SK-N-SH treated with all-trans-retinoic acid at 6 μM for 48 hours (cell line): ENCODE measurements at regions not wholly inside any gene's neighbourhood (a gene's known extent, or its start where the extent isn't known, plus 50 kb on each side); places are given as distances from the start of the nearest gene placed in this dataset.

Experiments used
- ATAC-seq: fragments of 200-7000 bp; cut with Tn5 transposase; 3 replicates; pipeline ENCODE4 v1.9.1; 2020; ENCODE audit warnings: mild to moderate bottlenecking, moderate library complexity
- ARNTL ChIP-seq: fragments of 450-650 bp; formaldehyde crosslinking; IDR thresholded peaks from 2 replicates; pipeline ENCODE4 v1.5.0; 2020; ENCODE audit warnings: low read depth, mild to moderate bottlenecking, moderate library complexity, borderline replicate concordance
- BACH2 ChIP-seq: fragments of 250-450 bp; sonication (Bioruptor Pico); IDR thresholded peaks from 2 replicates; pipeline ENCODE4 v1.9.0; 2021; ENCODE audit warnings: mild to moderate bottlenecking, borderline replicate concordance
- CSRNP3 ChIP-seq: fragments of 250-450 bp; sonication (Bioruptor Pico); IDR thresholded peaks from 2 replicates; pipeline ENCODE4 v1.5.1; 2021; ENCODE audit warnings: mild to moderate bottlenecking, moderate library complexity
- GLIS3 ChIP-seq: fragments of 250-450 bp; sonication (Bioruptor Pico); IDR thresholded peaks from 2 replicates; pipeline ENCODE4 v1.5.0; 2020; ENCODE audit warnings: mild to moderate bottlenecking, moderate library complexity
- ISL1 ChIP-seq: fragments of 250-450 bp; sonication (Bioruptor Pico); IDR thresholded peaks from 2 replicates; pipeline ENCODE4 v2.1.2; 2022; ENCODE audit warnings: mild to moderate bottlenecking, moderate library complexity
- OSR1 ChIP-seq: fragments of 250-450 bp; sonication (Bioruptor Pico); IDR thresholded peaks from 2 replicates; pipeline ENCODE4 v1.8.0; 2022; ENCODE audit warnings: moderate library complexity, mild to moderate bottlenecking, inconsistent platforms
- RARB ChIP-seq: fragments of 250-450 bp; sonication (Bioruptor Pico); IDR thresholded peaks from 2 replicates; pipeline ENCODE4 v1.8.0; 2021; ENCODE audit warnings: mild to moderate bottlenecking, moderate library complexity
- SNAI2 ChIP-seq: fragments of 250-450 bp; sonication (Bioruptor Pico); IDR thresholded peaks from 2 replicates; pipeline ENCODE4 v1.5.0; 2020; ENCODE audit warnings: mild to moderate bottlenecking, moderate library complexity
- TCF4 ChIP-seq: fragments of 250-450 bp; sonication (Bioruptor Pico); IDR thresholded peaks from 2 replicates; pipeline ENCODE4 v1.8.0; 2021; ENCODE audit warnings: mild to moderate bottlenecking, moderate library complexity, borderline replicate concordance
- TOX ChIP-seq: fragments of 250-450 bp; sonication (Bioruptor Pico); IDR thresholded peaks from 2 replicates; pipeline ENCODE4 v1.8.0; 2021; ENCODE audit warnings: mild to moderate bottlenecking, moderate library complexity, borderline replicate concordance
- TSHZ2 ChIP-seq: fragments of 250-450 bp; sonication (Bioruptor Pico); IDR thresholded peaks from 2 replicates; pipeline ENCODE4 v1.5.0; 2020; ENCODE audit warnings: mild to moderate bottlenecking, moderate library complexity
- ZC3H10 ChIP-seq: fragments of 250-450 bp; sonication (Bioruptor Pico); IDR thresholded peaks from 2 replicates; pipeline ENCODE4 v1.5.1; 2021; ENCODE audit warnings: mild to moderate bottlenecking, moderate library complexity
- ZFP3 ChIP-seq: fragments of 250-450 bp; sonication (Bioruptor Pico); IDR thresholded peaks from 2 replicates; pipeline ENCODE4 v1.5.0; 2020; ENCODE audit warnings: mild to moderate bottlenecking, moderate library complexity
- ZFP30 ChIP-seq: fragments of 450-650 bp; formaldehyde crosslinking; IDR thresholded peaks from 2 replicates; pipeline ENCODE4 v1.5.0; 2022; ENCODE audit warnings: mild to moderate bottlenecking, moderate library complexity
- ZNF565 ChIP-seq: fragments of 450-650 bp; formaldehyde crosslinking; conservative IDR thresholded peaks from 2 replicates; pipeline ENCODE4 v1.5.0; 2020; ENCODE audit warnings: low read depth, mild to moderate bottlenecking, moderate library complexity
- ZNF70 ChIP-seq: fragments of 450-650 bp; formaldehyde crosslinking; IDR thresholded peaks from 2 replicates; pipeline ENCODE4 v1.5.0; 2020; ENCODE audit warnings: mild to moderate bottlenecking, moderate library complexity
- ZNF8 ChIP-seq: fragments of 450-650 bp; formaldehyde crosslinking; IDR thresholded peaks from 2 replicates; pipeline ENCODE4 v1.5.0; 2020; ENCODE audit warnings: mild to moderate bottlenecking, moderate library complexity
- TF ChIP-seq, protein P1 (sequence below): fragments of 250-450 bp; sonication (Bioruptor Pico); IDR thresholded peaks from 2 replicates; pipeline ENCODE4 v1.8.0; 2021; ENCODE audit warnings: low read depth, mild to moderate bottlenecking, moderate library complexity, borderline replicate concordance
- TF ChIP-seq, protein P2 (sequence below): fragments of 250-450 bp; sonication (Bioruptor Pico); IDR thresholded peaks from 2 replicates; pipeline ENCODE4 v1.5.1; 2020; ENCODE audit warnings: low read depth, mild to moderate bottlenecking, moderate library complexity
- TF ChIP-seq, protein P3 (sequence below): fragments of 250-450 bp; sonication (Bioruptor Pico); IDR thresholded peaks from 2 replicates; pipeline ENCODE4 v1.8.0; 2020; ENCODE audit warnings: mild to moderate bottlenecking, moderate library complexity, borderline replicate concordance

GRCh38 chr1:106998431-106999002 is 58.0 kb upstream of the PRMT6 start (continued):
- TF ChIP-seq, protein P1, sequence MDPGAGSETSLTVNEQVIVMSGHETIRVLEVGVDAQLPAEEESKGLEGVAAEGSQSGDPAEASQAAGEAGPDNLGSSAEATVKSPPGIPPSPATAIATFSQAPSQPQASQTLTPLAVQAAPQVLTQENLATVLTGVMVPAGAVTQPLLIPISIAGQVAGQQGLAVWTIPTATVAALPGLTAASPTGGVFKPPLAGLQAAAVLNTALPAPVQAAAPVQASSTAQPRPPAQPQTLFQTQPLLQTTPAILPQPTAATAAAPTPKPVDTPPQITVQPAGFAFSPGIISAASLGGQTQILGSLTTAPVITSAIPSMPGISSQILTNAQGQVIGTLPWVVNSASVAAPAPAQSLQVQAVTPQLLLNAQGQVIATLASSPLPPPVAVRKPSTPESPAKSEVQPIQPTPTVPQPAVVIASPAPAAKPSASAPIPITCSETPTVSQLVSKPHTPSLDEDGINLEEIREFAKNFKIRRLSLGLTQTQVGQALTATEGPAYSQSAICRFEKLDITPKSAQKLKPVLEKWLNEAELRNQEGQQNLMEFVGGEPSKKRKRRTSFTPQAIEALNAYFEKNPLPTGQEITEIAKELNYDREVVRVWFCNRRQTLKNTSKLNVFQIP: no peak
- no peak for TF ChIP-seq SNAI2 (CRISPR knock-in tag)
- no peak for TF ChIP-seq ZNF70
- no peak for TF ChIP-seq GLIS3 (CRISPR knock-in tag)

DNA sequence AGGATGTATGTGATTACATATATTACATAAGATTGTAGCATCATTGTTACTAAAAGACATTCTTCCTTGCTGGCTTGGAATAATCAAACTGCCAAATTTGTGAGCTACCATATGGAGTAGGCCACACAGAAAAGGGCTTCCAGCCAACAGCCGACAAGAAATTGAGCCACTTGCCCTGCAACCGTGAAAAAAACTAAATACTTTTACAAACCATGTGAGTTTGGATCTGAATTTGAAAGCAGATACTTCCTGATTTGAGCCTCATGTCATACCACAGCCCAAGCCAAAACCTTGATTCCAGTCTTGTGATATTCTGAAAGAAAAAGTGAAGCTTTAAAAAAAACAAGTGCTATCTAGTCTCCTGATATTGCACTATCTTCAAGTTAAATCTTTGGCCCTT is 55.6 kb upstream of the PRMT6 start:
- no peak for ATAC-seq
- TF ChIP-seq BACH2 (CRISPR knock-in tag) (no peak), TSHZ2 (CRISPR knock-in tag) (no peak), TOX (CRISPR knock-in tag) (no peak), ZC3H10 (no peak), ZFP3 (no peak), ZNF70 (no peak), ZFP30 (CRISPR knock-in tag) (no peak), ISL1 (CRISPR knock-in tag) (no peak), ZNF8 (no peak), CSRNP3 (CRISPR knock-in tag) (no peak)
- TF ChIP-seq, protein P2, sequence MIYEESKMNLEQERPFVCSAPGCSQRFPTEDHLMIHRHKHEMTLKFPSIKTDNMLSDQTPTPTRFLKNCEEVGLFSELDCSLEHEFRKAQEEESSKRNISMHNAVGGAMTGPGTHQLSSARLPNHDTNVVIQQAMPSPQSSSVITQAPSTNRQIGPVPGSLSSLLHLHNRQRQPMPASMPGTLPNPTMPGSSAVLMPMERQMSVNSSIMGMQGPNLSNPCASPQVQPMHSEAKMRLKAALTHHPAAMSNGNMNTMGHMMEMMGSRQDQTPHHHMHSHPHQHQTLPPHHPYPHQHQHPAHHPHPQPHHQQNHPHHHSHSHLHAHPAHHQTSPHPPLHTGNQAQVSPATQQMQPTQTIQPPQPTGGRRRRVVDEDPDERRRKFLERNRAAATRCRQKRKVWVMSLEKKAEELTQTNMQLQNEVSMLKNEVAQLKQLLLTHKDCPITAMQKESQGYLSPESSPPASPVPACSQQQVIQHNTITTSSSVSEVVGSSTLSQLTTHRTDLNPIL: no peak
- TF ChIP-seq, protein P3, sequence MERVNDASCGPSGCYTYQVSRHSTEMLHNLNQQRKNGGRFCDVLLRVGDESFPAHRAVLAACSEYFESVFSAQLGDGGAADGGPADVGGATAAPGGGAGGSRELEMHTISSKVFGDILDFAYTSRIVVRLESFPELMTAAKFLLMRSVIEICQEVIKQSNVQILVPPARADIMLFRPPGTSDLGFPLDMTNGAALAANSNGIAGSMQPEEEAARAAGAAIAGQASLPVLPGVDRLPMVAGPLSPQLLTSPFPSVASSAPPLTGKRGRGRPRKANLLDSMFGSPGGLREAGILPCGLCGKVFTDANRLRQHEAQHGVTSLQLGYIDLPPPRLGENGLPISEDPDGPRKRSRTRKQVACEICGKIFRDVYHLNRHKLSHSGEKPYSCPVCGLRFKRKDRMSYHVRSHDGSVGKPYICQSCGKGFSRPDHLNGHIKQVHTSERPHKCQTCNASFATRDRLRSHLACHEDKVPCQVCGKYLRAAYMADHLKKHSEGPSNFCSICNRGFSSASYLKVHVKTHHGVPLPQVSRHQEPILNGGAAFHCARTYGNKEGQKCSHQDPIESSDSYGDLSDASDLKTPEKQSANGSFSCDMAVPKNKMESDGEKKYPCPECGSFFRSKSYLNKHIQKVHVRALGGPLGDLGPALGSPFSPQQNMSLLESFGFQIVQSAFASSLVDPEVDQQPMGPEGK (CRISPR knock-in tag): no peak
- TF ChIP-seq, protein P1: no peak

DNA sequence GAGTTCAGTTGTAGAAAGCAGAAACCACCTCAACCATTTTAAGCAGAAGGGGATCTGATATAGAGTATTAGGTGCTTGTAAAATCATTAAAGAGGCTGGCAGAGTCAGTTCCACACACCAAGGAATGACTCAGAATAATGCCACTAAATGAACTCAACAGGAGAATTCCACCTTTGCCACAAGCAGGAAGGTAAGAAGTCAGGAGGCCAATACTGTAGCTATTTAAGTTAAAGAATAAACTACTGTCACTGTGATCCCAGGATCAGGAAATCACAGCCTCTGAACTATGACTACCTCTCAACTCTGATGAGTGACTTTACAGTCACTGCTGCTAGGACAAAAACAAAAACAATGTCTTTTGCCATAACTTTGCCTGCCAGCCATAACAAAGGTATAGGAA is 52.5 kb upstream of the PRMT6 start:
- ATAC-seq: no peak
- no peak for TF ChIP-seq OSR1 (CRISPR knock-in tag)
- no peak for TF ChIP-seq TCF4
- no peak for TF ChIP-seq ZC3H10
- TF ChIP-seq ISL1 (CRISPR knock-in tag): no peak
- TF ChIP-seq, protein P1: no peak
- no peak for TF ChIP-seq GLIS3 (CRISPR knock-in tag)
- TF ChIP-seq ARNTL (CRISPR knock-in tag): no peak
- no peak for TF ChIP-seq ZNF565 (CRISPR knock-in tag)
- TF ChIP-seq TOX (CRISPR knock-in tag): no peak
- TF ChIP-seq TSHZ2 (CRISPR knock-in tag): no peak
- TF ChIP-seq, protein P3 (CRISPR knock-in tag): no peak
- TF ChIP-seq ZNF8: no peak
- no peak for TF ChIP-seq RARB (CRISPR knock-in tag)
